Lung (tissue), 11 donors: ENCODE measurements at regions not wholly inside any gene's neighbourhood (a gene's known extent, or its start where the extent isn't known, plus 50 kb on each side); places are given as distances from the start of the nearest gene placed in this dataset.

ENCODE experiments used
- ATAC-seq: fragments of 200-7000 bp; cut with Tn5 transposase; one replicate; pipeline ENCODE4 v1.9.1; 2020; ENCODE audit warnings: moderate number of reproducible peaks; ENCODE audit not compliant: insufficient read depth, low FRiP score
- DNase-seq, 3 donors: peaks; one replicate each; pipeline ENCODE4 v3.0.0-alpha.2; 2013 to 2017
- H3K27ac ChIP-seq, 2 donors: one replicate each; pipeline ENCODE4 v1.5.1; 2013; ENCODE audit warnings: mild to moderate bottlenecking in 2 of 2, moderate library complexity in 2 of 2, control low read depth in 1 of 2, inconsistent platforms in 1 of 2, low read depth in 1 of 2, low read length in 1 of 2
- H3K27me3 ChIP-seq, 3 donors: one replicate each; pipeline ENCODE4 v1.5.1; 2013; ENCODE audit warnings: low read length in 2 of 3; ENCODE audit not compliant: control insufficient read depth in 3 of 3, insufficient read depth in 3 of 3
- H3K36me3 ChIP-seq, 4 donors: one replicate each; pipeline ENCODE4 v1.5.1; 2013; ENCODE audit warnings: low read length in 4 of 4, mild to moderate bottlenecking in 1 of 4, moderate library complexity in 1 of 4; ENCODE audit not compliant: control insufficient read depth in 4 of 4, insufficient read depth in 4 of 4
- H3K4me1 ChIP-seq, 5 donors: one replicate each; pipeline ENCODE4 v1.5.1; 2013; ENCODE audit warnings: low read length in 5 of 5, mild to moderate bottlenecking in 2 of 5, moderate library complexity in 1 of 5; ENCODE audit not compliant: control insufficient read depth in 5 of 5, insufficient read depth in 5 of 5
- H3K4me3 ChIP-seq: one replicate; pipeline ENCODE4 v1.5.1; 2013; ENCODE audit warnings: mild to moderate bottlenecking, control low read depth, moderate library complexity
- H3K9ac ChIP-seq, 2 donors: one replicate each; pipeline ENCODE4 v1.5.1; 2013; ENCODE audit warnings: low read length in 2 of 2, control low read depth in 1 of 2; ENCODE audit not compliant: insufficient read depth in 1 of 2
- H3K9me3 ChIP-seq, 4 donors: one replicate each; pipeline ENCODE4 v1.5.1; 2013; ENCODE audit warnings: low read length in 3 of 4, mild to moderate bottlenecking in 1 of 4, moderate library complexity in 1 of 4; ENCODE audit not compliant: control insufficient read depth in 4 of 4, insufficient read depth in 3 of 4
- WGBS, 2 donors: extraction: QIAGEN DNeasy Blood & Tissue Kit; methylation state at CpG; one replicate each; pipeline ENCODE4 v1.1.7; 2013; 5-methylcytosine and 5-hydroxymethylcytosine counted together
- TF ChIP-seq, protein P1 (sequence below): IDR thresholded peaks from 2 replicates; pipeline ENCODE4 v1.5.1; 2012; ENCODE audit warnings: mild to moderate bottlenecking; ENCODE audit errors: control extremely low read depth, extremely low read depth
- donor health status: control.
- donor health status: control.
- donor health status: Bipolar disorder and iron deficiency.
- donor health status: healthy.
- donor health status: DM: yes; HTN: yes; CAD: no.

DNA sequence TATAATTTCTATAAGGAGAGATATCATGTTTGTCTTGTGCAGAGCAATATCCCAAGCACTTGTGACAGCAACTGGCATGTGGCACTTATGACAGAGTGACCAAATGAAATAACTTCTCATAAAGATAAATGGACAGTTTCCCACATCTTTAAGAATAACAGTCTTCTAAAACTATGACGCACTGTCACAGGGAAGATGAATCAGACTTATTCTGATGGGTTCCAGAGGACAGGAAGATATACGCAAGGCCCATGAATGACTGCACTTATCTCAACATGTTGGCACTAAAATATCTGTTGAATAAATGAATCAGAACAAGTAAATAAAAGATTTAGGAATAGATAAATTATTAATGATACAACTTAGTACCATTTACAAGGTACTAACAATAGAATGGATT, 465.8 kb upstream of the SYT1 start:
- TF ChIP-seq, protein P1, sequence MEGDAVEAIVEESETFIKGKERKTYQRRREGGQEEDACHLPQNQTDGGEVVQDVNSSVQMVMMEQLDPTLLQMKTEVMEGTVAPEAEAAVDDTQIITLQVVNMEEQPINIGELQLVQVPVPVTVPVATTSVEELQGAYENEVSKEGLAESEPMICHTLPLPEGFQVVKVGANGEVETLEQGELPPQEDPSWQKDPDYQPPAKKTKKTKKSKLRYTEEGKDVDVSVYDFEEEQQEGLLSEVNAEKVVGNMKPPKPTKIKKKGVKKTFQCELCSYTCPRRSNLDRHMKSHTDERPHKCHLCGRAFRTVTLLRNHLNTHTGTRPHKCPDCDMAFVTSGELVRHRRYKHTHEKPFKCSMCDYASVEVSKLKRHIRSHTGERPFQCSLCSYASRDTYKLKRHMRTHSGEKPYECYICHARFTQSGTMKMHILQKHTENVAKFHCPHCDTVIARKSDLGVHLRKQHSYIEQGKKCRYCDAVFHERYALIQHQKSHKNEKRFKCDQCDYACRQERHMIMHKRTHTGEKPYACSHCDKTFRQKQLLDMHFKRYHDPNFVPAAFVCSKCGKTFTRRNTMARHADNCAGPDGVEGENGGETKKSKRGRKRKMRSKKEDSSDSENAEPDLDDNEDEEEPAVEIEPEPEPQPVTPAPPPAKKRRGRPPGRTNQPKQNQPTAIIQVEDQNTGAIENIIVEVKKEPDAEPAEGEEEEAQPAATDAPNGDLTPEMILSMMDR: no peak
- no peak for ATAC-seq
- no peaks in the 10 kb centered on the region for H3K9me3 ChIP-seq
- H3K36me3 ChIP-seq: no peaks in the 10 kb centered on the region
- WGBS, 2 donors: 87 to 95% methylated on average over 2 of the region's 2 CpGs
- H3K27ac ChIP-seq: no peak overlapping the region
- H3K9ac ChIP-seq: no peak overlapping the region
- no peak overlapping the region for H3K4me3 ChIP-seq
- DNase-seq: no peak
- no peaks in the 10 kb centered on the region for H3K27me3 ChIP-seq
- H3K4me1 ChIP-seq: peaks cover 0 to 4% (median 0%) of the 10 kb centered on the region in 5 donors

DNA sequence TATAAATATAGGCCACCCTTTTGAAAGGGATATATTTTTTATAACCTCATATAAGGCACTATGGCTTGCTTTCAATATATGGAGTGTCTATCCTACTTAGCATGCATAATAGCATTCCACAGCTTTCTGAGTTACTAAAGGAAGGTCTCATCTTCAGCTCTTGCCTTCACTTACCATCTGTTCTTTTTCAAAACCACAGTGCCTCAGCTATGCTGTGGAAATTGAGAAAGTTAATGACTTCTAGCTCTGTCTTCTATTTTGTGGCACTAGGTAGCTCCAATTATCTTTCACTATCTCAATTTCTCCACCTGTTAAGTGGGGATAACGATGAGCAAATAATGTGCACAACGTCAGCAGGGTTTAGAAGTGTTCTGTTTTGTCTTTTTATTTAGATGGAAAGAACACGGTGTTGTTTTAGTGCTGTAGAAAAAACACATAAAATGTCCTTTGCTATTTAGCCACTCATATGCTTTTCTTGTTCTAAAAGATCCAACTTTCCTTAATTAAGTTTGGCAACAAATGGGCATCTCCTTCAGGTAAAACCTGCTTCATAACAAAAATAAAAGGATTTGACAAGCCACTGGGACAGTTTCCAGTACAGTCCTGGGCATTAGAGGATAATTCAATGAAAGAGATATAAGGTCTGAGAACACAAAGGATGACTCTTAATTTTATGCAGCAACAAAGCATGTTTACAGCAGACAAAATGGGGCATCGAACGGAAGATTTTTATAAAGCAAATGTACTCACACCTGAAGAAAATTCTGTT, 462.0 kb upstream of the SYT1 start:
- WGBS, 2 donors: 71 to 76% methylated on average over 5 of the region's 5 CpGs
- H3K4me3 ChIP-seq: no peak overlapping the region
- H3K9ac ChIP-seq: no peak overlapping the region
- ATAC-seq (no peak), DNase-seq (no peak)
- no peaks in the 10 kb centered on the region for H3K27me3 ChIP-seq
- H3K27ac ChIP-seq: no peak overlapping the region
- no peaks in the 10 kb centered on the region for H3K9me3 ChIP-seq
- no peaks in the 10 kb centered on the region for H3K36me3 ChIP-seq
- TF ChIP-seq, protein P1: no peak
- H3K4me1 ChIP-seq: peaks cover 0 to 7% (median 0%) of the 10 kb centered on the region in 5 donors

DNA sequence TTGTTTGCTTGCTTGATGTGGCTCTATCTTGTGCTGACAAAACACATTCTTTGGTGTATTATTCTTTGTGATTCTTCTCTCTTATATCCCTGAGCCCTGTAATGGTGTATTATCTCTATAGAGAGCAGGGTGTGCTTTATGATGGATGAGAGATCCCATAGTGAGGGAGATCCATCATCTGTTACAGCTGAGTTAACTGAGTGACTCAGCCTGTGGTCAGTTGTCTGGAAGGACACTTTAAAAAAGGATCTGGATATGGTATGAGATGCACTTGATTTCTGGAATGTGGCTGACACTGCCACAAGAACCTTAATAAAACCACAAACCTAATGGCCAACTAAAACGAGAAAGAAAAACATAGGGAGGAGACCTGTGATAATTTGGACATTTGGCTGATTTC, 461.4 kb upstream of the SYT1 start:
- TF ChIP-seq, protein P1: no peak
- Histone ChIP-seq H3K27me3 (no peaks in the 10 kb centered on the region), H3K4me1 (peaks cover 0 to 7% (median 0%) of the 10 kb centered on the region in 5 donors), H3K9me3 (no peaks in the 10 kb centered on the region), H3K9ac (no peak overlapping the region), H3K36me3 (no peaks in the 10 kb centered on the region), H3K4me3 (no peak overlapping the region), H3K27ac (no peak overlapping the region)
- DNase-seq: no peak
- 55 to 65% methylated on average over 1 of the region's 1 CpG for WGBS, 2 donors
- ATAC-seq: no peak
